Body of pancreas (tissue), 4 donors: ENCODE measurements at regions not wholly inside any gene's neighbourhood (a gene's known extent, or its start where the extent isn't known, plus 50 kb on each side); places are given as distances from the start of the nearest gene placed in this dataset.

Experiments used
- POLR2A ChIP-seq, 3 donors: fragments of 450-650 bp; IDR thresholded peaks; one replicate each; pipeline ENCODE4 v1.6.1; 2016; ENCODE audit warnings: antibody characterized with exemption in 3 of 3, mild to moderate bottlenecking in 2 of 3
- TF ChIP-seq, protein P1 (sequence below), 7 experiments: fragments of 450-650 bp in 4 of 7; fragments of 200-600 bp in 3 of 7; sonication (generic) in 3 of 7; IDR thresholded peaks; one replicate each; pipeline ENCODE4 v1.5.1; 2016 to 2019; ENCODE audit warnings: antibody characterized with exemption in 7 of 7

DNA sequence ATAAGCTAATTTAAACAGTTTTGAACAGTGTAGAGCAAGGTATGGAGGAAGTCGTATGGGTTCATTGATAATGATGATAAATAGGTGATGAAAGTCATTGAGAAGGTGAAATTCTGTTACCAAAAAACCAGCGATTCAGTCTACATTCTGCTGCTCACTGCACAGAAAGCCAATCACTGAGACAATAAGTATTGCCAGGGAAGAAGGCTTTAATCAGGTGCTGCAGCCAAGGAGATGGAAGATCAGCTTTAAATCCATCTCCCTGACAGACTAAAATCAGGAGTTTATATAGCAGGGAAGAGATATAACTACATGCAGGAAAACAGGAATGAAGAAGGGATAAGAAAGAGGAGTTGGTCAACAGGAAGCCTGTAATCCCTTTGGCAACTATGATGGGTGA, 361.3 kb upstream of the C1orf174 start:
- TF ChIP-seq, protein P1, sequence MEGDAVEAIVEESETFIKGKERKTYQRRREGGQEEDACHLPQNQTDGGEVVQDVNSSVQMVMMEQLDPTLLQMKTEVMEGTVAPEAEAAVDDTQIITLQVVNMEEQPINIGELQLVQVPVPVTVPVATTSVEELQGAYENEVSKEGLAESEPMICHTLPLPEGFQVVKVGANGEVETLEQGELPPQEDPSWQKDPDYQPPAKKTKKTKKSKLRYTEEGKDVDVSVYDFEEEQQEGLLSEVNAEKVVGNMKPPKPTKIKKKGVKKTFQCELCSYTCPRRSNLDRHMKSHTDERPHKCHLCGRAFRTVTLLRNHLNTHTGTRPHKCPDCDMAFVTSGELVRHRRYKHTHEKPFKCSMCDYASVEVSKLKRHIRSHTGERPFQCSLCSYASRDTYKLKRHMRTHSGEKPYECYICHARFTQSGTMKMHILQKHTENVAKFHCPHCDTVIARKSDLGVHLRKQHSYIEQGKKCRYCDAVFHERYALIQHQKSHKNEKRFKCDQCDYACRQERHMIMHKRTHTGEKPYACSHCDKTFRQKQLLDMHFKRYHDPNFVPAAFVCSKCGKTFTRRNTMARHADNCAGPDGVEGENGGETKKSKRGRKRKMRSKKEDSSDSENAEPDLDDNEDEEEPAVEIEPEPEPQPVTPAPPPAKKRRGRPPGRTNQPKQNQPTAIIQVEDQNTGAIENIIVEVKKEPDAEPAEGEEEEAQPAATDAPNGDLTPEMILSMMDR (IDR thresholded peaks at IDR 0.05): no peak
- TF ChIP-seq POLR2A (IDR thresholded peaks at IDR 0.05): no peak
